IMR-90 (cell line): ENCODE measurements at regions not wholly inside any gene's neighbourhood (a gene's known extent, or its start where the extent isn't known, plus 50 kb on each side); places are given as distances from the start of the nearest gene placed in this dataset.
A peak's percentile ranks its signal among the peaks of the same experiment; 100 is the strongest.

Source experiments
- ATAC-seq: fragments of 200-7000 bp; cut with Tn5 transposase; 2 replicates; pipeline ENCODE4 v1.9.1; 2020; ENCODE audit warnings: low read depth, mild to moderate bottlenecking, moderate library complexity
- BruUV-seq: library from RNA; stranded (reverse); fragments of 400-500 nt; replicated peaks from 2 replicates; lab custom pipeline; 2021; lab: Mats Ljungman, UMichigan
- CTCF ChIA-PET: fragments of 300-600 bp; formaldehyde crosslinking; extraction: SDS; loops from one replicate; lab custom pipeline; 2021; ENCODE audit warnings: antibody characterized with exemption; lab: Yijun Ruan, JAX
- POLR2A ChIA-PET: fragments of 300-600 bp; sonication (Branson Sonifier 250); formaldehyde crosslinking; loops from one replicate; lab custom pipeline; 2022; ENCODE audit warnings: antibody characterized with exemption; ENCODE audit not compliant: unreplicated experiment; lab: Charles Lee
- DNase-seq: peaks from one replicate; pipeline ENCODE4 v3.0.0; 2013
- H2AFZ ChIP-seq: replicated peaks from 2 replicates; pipeline ENCODE3; 2013; ENCODE audit warnings: low read length, mild to moderate bottlenecking; ENCODE audit not compliant: poor library complexity
- H2AK5ac ChIP-seq: 2 replicates; pipeline ENCODE4 v1.6.1; 2013; ENCODE audit warnings: low read depth, low read length, inconsistent platforms
- H2AK9ac ChIP-seq: replicated peaks from 2 replicates; pipeline ENCODE3; 2013; ENCODE audit warnings: mild to moderate bottlenecking, low read depth, low read length, moderate library complexity; ENCODE audit not compliant: poor library complexity
- H2BK120ac ChIP-seq: 2 replicates; pipeline ENCODE4 v1.6.1; 2013; ENCODE audit warnings: low read depth, low read length, inconsistent platforms
- H2BK15ac ChIP-seq: 3 replicates; pipeline ENCODE4 v1.6.1; 2013; ENCODE audit warnings: low read depth, low read length, inconsistent platforms
- H2BK20ac ChIP-seq: 2 replicates; pipeline ENCODE4 v1.6.1; 2013; ENCODE audit warnings: low read depth, mild to moderate bottlenecking, inconsistent platforms, low read length, moderate library complexity
- H2BK5ac ChIP-seq: 2 replicates; pipeline ENCODE4 v1.6.1; 2013; ENCODE audit warnings: mild to moderate bottlenecking, low read depth, low read length, inconsistent platforms; ENCODE audit not compliant: poor library complexity, severe bottlenecking
- H3K14ac ChIP-seq: replicated peaks from 2 replicates; pipeline ENCODE4 v1.6.1; 2013; ENCODE audit warnings: low read depth, low read length, inconsistent platforms
- H3K18ac ChIP-seq: 2 replicates; pipeline ENCODE4 v1.6.1; 2013; ENCODE audit warnings: low read depth, low read length, control low read depth
- H3K23ac ChIP-seq: 2 replicates; pipeline ENCODE4 v1.6.1; 2013; ENCODE audit warnings: low read depth, low read length, inconsistent platforms
- H3K27ac ChIP-seq: 2 replicates; pipeline ENCODE4 v1.5.1; 2013; ENCODE audit warnings: mild to moderate bottlenecking, control low read depth, low read length; ENCODE audit not compliant: insufficient read depth
- H3K27me3 ChIP-seq: 2 replicates; pipeline ENCODE4 v1.6.1; 2013; ENCODE audit warnings: low read length; ENCODE audit not compliant: control insufficient read depth, insufficient read depth
- H3K36me3 ChIP-seq: 2 replicates; pipeline ENCODE4 v1.6.1; 2013; ENCODE audit warnings: low read length, mixed read lengths; ENCODE audit not compliant: control insufficient read depth, insufficient read depth
- H3K4ac ChIP-seq: 2 replicates; pipeline ENCODE4 v1.6.1; 2013; ENCODE audit warnings: low read depth, low read length, inconsistent platforms
- H3K4me1 ChIP-seq: 2 replicates; pipeline ENCODE4 v1.6.1; 2013; ENCODE audit warnings: low read length, mixed read lengths; ENCODE audit not compliant: control insufficient read depth, insufficient read depth
- H3K4me2 ChIP-seq: 2 replicates; pipeline ENCODE4 v1.6.1; 2013; ENCODE audit warnings: low read depth, mild to moderate bottlenecking, control low read depth, low read length, moderate library complexity
- H3K4me3 ChIP-seq: 2 replicates; pipeline ENCODE4 v1.5.1; 2013; ENCODE audit warnings: low read depth, mild to moderate bottlenecking, control low read depth, low read length, moderate library complexity; ENCODE audit not compliant: insufficient read depth
- H3K56ac ChIP-seq: 2 replicates; pipeline ENCODE4 v1.6.1; 2013; ENCODE audit warnings: low read length, inconsistent platforms; ENCODE audit not compliant: insufficient read depth; ENCODE audit errors: extremely low read depth
- H3K79me1 ChIP-seq, 2 experiments: 2 replicates each; pipeline ENCODE4 v1.6.1; 2013; ENCODE audit warnings: low read length in 2 of 2, inconsistent platforms in 1 of 2, low read depth in 1 of 2
- H3K9ac ChIP-seq: 2 replicates; pipeline ENCODE4 v1.6.1; 2013; ENCODE audit warnings: low read depth, low read length, control low read depth
- H3K9me1 ChIP-seq: 2 replicates; pipeline ENCODE4 v1.6.1; 2013; ENCODE audit warnings: low read length, inconsistent platforms; ENCODE audit not compliant: insufficient read depth
- H3K9me3 ChIP-seq: 2 replicates; pipeline ENCODE4 v1.6.1; 2013; ENCODE audit warnings: low read length; ENCODE audit not compliant: control insufficient read depth, insufficient read depth
- H4K20me1 ChIP-seq: 2 replicates; pipeline ENCODE4 v1.6.1; 2013; ENCODE audit warnings: low read length, inconsistent platforms; ENCODE audit not compliant: insufficient read depth
- H4K5ac ChIP-seq: 2 replicates; pipeline ENCODE4 v1.6.1; 2013; ENCODE audit warnings: mild to moderate bottlenecking, low read depth, low read length, control low read depth
- H4K8ac ChIP-seq, 2 experiments: 2 replicates each; pipeline ENCODE4 v1.6.1; 2013; ENCODE audit warnings: low read depth in 2 of 2, low read length in 2 of 2, control low read depth in 1 of 2, inconsistent platforms in 1 of 2
- H4K91ac ChIP-seq: 2 replicates; pipeline ENCODE4 v1.6.1; 2013; ENCODE audit warnings: low read depth, low read length, inconsistent platforms; ENCODE audit not compliant: insufficient read depth
- BHLHE40 ChIP-seq: fragments of 150-350 bp; IDR thresholded peaks from 2 replicates; pipeline ENCODE4 v1.6.1; 2016; ENCODE audit warnings: mild to moderate bottlenecking, low read depth, low read length
- CEBPB ChIP-seq: IDR thresholded peaks from 2 replicates; pipeline ENCODE4 v1.6.1; 2012; ENCODE audit warnings: low read depth, low read length, improper control_type of control experiment
- CHD1 ChIP-seq: IDR thresholded peaks from 2 replicates; pipeline ENCODE4 v1.6.1; 2012; ENCODE audit warnings: low read depth, low read length, improper control_type of control experiment
- CTCF ChIP-seq: conservative IDR thresholded peaks from 2 replicates; pipeline ENCODE4 v1.5.1; 2012; ENCODE audit warnings: mild to moderate bottlenecking, low read depth, low read length, improper control_type of control experiment
- ELK1 ChIP-seq: fragments of 150-350 bp; IDR thresholded peaks from 2 replicates; pipeline ENCODE4 v1.6.1; 2016; ENCODE audit warnings: low read depth, mild to moderate bottlenecking, low read length, moderate library complexity, borderline replicate concordance
- FOS ChIP-seq: fragments of 150-350 bp; IDR thresholded peaks from 2 replicates; pipeline ENCODE4 v1.6.1; 2016; ENCODE audit warnings: low read depth, low read length
- MAFK ChIP-seq: IDR thresholded peaks from 2 replicates; pipeline ENCODE4 v1.6.1; 2012; ENCODE audit warnings: low read depth, low read length, improper control_type of control experiment
- MXI1 ChIP-seq: IDR thresholded peaks from 2 replicates; pipeline ENCODE4 v1.6.1; 2012; ENCODE audit warnings: low read depth, mild to moderate bottlenecking, low read length, moderate library complexity, borderline replicate concordance
- NFE2L2 ChIP-seq: fragments of 150-350 bp; IDR thresholded peaks from 2 replicates; pipeline ENCODE4 v1.6.1; 2016; ENCODE audit warnings: low read depth, mild to moderate bottlenecking, low read length
- POLR2A ChIP-seq: IDR thresholded peaks from 2 replicates; pipeline ENCODE4 v1.6.1; 2012; ENCODE audit warnings: mild to moderate bottlenecking, low read depth, low read length
- RAD21 ChIP-seq: IDR thresholded peaks from 2 replicates; pipeline ENCODE4 v1.6.1; 2012; ENCODE audit warnings: low read length, improper control_type of control experiment
- RFX5 ChIP-seq: IDR thresholded peaks from 2 replicates; pipeline ENCODE4 v1.8.0; 2012; ENCODE audit warnings: low read depth, mild to moderate bottlenecking, low read length, moderate library complexity
- SMC3 ChIP-seq: fragments of 150-350 bp; IDR thresholded peaks from 2 replicates; pipeline ENCODE4 v1.6.1; 2016; ENCODE audit warnings: low read depth, mild to moderate bottlenecking, antibody characterized with exemption, low read length, moderate library complexity
- WGBS, 2 experiments: methylation state at CpG; one replicate each; pipeline versions ENCODE4 v1.1.5 to v1.1.7; 2013; ENCODE audit warnings: missing lambda C conversion rate in 2 of 2; ENCODE audit not compliant: insufficient read length in 1 of 2; ENCODE audit errors: extremely low coverage in 2 of 2; 5-methylcytosine and 5-hydroxymethylcytosine counted together
- dilution Hi-C: fragments of 300-500 bp; cut with HindIII; formaldehyde crosslinking; loops from one replicate; pipeline ENCODE4 v1.14.3; 2018; ENCODE audit warnings: low sequenced_read_pairs; ENCODE audit not compliant: unreplicated experiment
- in situ Hi-C: fragments of 300-500 bp; cut with MboI; formaldehyde crosslinking; loops from 3 replicates; pipeline ENCODE4 v1.14.3; 2019; ENCODE audit warnings: low sequenced_read_pairs, inconsistent platforms, mixed read lengths
- intact Hi-C: fragments of 100-400 bp; cut with micrococcal nuclease; formaldehyde crosslinking; loops from 2 replicates; pipeline ENCODE4 v1.10.0; 2022
- TF ChIP-seq, protein P1 (sequence below): fragments of 150-350 bp; IDR thresholded peaks from 2 replicates; pipeline ENCODE4 v1.6.1; 2017; ENCODE audit warnings: mild to moderate bottlenecking, antibody characterized with exemption, low read length, low read depth

- no peaks in the 10 kb centered on the region for H3K9me3 ChIP-seq
- peak overlapping the region; percentile 45 to 59; a peak in 3 of 4 replicates for H4K8ac ChIP-seq
- H2BK5ac ChIP-seq: peak overlapping the region; percentile 95
- ATAC-seq (no peak), DNase-seq (peak; percentile 48)
- intact Hi-C loops: loop anchor here (1.0 to 10.0 kb wide), 6 partner anchors 29 to 767 kb away; no protein-coding TSS in a partner anchor
- peak overlapping the region; percentile 84; the same call in 1 of the 2 replicates for H3K27ac ChIP-seq
- POLR2A ChIA-PET: no interaction called here
- H3K23ac ChIP-seq: peak overlapping the region; percentile 71; the same call in 1 of the 2 replicates
- no TSS peak for BruUV-seq
- H3K4ac ChIP-seq: peak overlapping the region; percentile 90
- H2AK5ac ChIP-seq: no peak overlapping the region
- H3K4me1 ChIP-seq: peaks cover 4% of the 10 kb centered on the region
- H3K4me2 ChIP-seq: peak overlapping the region; percentile 91
- peak overlapping the region; percentile 87 for H4K91ac ChIP-seq
- CTCF ChIA-PET: no interaction called here
- H3K9ac ChIP-seq: peak overlapping the region; percentile 45; the same call in 1 of the 2 replicates
- in situ Hi-C loops: loop anchor here (10.0 kb wide), 1 partner anchor 1327 kb away; no protein-coding TSS in a partner anchor
- no peaks in the 10 kb centered on the region for H3K9me1 ChIP-seq
- peak overlapping the region; percentile 57; the same call in 1 of the 2 replicates for H3K56ac ChIP-seq
- no peak overlapping the region for H3K4me3 ChIP-seq
- peak overlapping the region; percentile 92 for H2BK20ac ChIP-seq
- peak overlapping the region; percentile 83 for H3K14ac ChIP-seq
- WGBS, 2 experiments: no CpG with 5 or more reads among the region's 1 CpG
- dilution Hi-C loops: no loop called here
- no peaks in the 10 kb centered on the region for H4K20me1 ChIP-seq
- H2BK120ac ChIP-seq: peak overlapping the region; percentile 96
- H3K27me3 ChIP-seq: no peaks in the 10 kb centered on the region
- no peak overlapping the region for H2AFZ ChIP-seq
- TF ChIP-seq CTCF (no peak), SMC3 (no peak), MAFK (no peak), MXI1 (no peak), RFX5 (no peak), CEBPB (no peak), CHD1 (no peak), BHLHE40 (no peak), RAD21 (no peak), NFE2L2 (no peak), POLR2A (no peak), ELK1 (no peak), FOS (no peak)
- TF ChIP-seq, protein P1, sequence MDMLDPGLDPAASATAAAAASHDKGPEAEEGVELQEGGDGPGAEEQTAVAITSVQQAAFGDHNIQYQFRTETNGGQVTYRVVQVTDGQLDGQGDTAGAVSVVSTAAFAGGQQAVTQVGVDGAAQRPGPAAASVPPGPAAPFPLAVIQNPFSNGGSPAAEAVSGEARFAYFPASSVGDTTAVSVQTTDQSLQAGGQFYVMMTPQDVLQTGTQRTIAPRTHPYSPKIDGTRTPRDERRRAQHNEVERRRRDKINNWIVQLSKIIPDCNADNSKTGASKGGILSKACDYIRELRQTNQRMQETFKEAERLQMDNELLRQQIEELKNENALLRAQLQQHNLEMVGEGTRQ: no peak
- H2BK15ac ChIP-seq: peak overlapping the region; percentile 41; the same call in 1 of the 3 replicates
- no peak overlapping the region for H2AK9ac ChIP-seq
- peak overlapping the region; percentile 99 for H4K5ac ChIP-seq
- H3K79me1 ChIP-seq: no peaks in the 10 kb centered on the region
- H3K36me3 ChIP-seq: no peaks in the 10 kb centered on the region
- H3K18ac ChIP-seq: peak overlapping the region; percentile 100
These were observed 154.2 kb upstream of the KCNMB2 start for GRCh38 chr3:178381971-178382448.
